ENCODE measurements at regions not wholly inside any gene's neighbourhood (a gene's known extent, or its start where the extent isn't known, plus 50 kb on each side); places are given as distances from the start of the nearest gene placed in this dataset.

DNA sequence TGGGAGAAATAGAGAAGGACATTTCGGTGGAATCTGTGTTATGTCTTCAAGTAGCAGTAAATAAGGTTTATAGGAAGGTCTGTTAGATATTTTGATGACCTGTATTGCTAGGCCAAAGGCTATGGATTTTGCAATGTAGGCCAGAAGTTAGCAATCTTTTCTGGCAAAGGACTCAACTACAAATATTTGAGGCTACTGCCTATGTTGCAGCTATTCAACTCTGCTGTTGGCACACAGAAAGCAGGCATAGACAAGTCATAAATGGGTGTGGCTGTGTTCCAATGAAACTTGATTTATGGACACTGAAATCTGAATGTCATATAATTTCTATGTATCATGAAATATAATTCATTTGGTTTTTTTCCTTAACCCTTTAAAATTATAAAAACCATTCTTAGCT lies 438.7 kb upstream of the C2CD4B start:
- Histone ChIP-seq H3K9ac (ENCODE audit: control insufficient read depth, extremely low read depth, insufficient read depth, low read length) (no peak overlapping the region), H3K4me3 (ENCODE audit: control insufficient read depth in 2 of 3, extremely low read depth in 1 of 3, insufficient read depth in 2 of 3, low read depth in 1 of 3, low read length in 3 of 3) (no peak overlapping the region), H4K20me1 (ENCODE audit: control insufficient read depth, extremely low read depth, insufficient read depth, low read length) (no peaks in the 10 kb centered on the region), H3K79me2 (ENCODE audit: control insufficient read depth, insufficient read depth, low read length) (no peaks in the 10 kb centered on the region), H3K36me3 (ENCODE audit: control insufficient read depth in 2 of 2, extremely low read depth in 1 of 2, insufficient read depth in 2 of 2, low read length in 2 of 2) (no peaks in the 10 kb centered on the region), H3K4me2 (ENCODE audit: control insufficient read depth, extremely low read depth, insufficient read depth, low read depth, low read length) (peak overlapping the region; percentile 68), H3K27ac (ENCODE audit: control insufficient read depth, insufficient read depth, low read length) (peak overlapping the region; percentile 69), H3K9me1 (ENCODE audit: control insufficient read depth, extremely low read depth, insufficient read depth, low read length) (no peaks in the 10 kb centered on the region), H3K27me3 (ENCODE audit: control insufficient read depth, extremely low read depth, insufficient read depth, low read length) (no peaks in the 10 kb centered on the region), H3K4me1 (ENCODE audit: control insufficient read depth, extremely low read depth, insufficient read depth, low read length) (peaks cover 31% of the 10 kb centered on the region), H2AFZ (ENCODE audit: control insufficient read depth, low read length) (peak overlapping the region; percentile 43), H3K9me3 (ENCODE audit: control insufficient read depth, low read depth, low read length) (no peaks in the 10 kb centered on the region)
- dilution Hi-C loops (cut with MboI; ENCODE audit: extremely low pct_ligation_motif_present, low sequenced_read_pairs) = no loop called here
- peak; percentile 84 for FAIRE-seq
- peak; percentile 36 for DNase-seq (ENCODE audit: low read depth, low spot score)
- no peak for TF ChIP-seq EZH2 (IDR thresholded peaks at IDR 0.05; ENCODE audit: low read length)
- TF ChIP-seq, protein P1, sequence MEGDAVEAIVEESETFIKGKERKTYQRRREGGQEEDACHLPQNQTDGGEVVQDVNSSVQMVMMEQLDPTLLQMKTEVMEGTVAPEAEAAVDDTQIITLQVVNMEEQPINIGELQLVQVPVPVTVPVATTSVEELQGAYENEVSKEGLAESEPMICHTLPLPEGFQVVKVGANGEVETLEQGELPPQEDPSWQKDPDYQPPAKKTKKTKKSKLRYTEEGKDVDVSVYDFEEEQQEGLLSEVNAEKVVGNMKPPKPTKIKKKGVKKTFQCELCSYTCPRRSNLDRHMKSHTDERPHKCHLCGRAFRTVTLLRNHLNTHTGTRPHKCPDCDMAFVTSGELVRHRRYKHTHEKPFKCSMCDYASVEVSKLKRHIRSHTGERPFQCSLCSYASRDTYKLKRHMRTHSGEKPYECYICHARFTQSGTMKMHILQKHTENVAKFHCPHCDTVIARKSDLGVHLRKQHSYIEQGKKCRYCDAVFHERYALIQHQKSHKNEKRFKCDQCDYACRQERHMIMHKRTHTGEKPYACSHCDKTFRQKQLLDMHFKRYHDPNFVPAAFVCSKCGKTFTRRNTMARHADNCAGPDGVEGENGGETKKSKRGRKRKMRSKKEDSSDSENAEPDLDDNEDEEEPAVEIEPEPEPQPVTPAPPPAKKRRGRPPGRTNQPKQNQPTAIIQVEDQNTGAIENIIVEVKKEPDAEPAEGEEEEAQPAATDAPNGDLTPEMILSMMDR (optimal IDR thresholded peaks at IDR 0.05 in 1 of 3, IDR thresholded peaks at IDR 0.05 in 1 of 3, conservative IDR thresholded peaks at IDR 0.05 in 1 of 3; ENCODE audit: extremely low read depth in 1 of 3, insufficient read depth in 2 of 3, low read length in 3 of 3) = no peak

DNA sequence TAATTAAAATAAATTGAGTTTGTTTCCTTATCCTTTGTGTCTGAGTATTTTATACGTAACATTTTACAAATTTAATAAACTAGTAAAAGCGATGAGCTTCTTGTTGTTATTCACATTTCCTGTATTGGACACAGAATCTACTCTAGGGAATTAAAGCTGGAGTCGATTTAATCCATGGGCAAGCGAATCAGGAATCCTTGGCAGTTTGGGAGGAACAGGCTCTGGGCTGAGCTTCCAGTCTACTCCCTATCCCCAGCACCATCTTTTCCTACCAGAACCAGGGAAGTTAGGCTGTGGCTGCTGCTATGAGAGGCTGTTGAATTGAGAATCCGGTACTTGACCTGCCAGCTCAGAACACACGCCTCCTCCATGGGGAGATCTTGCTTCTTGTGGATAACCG lies 437.3 kb upstream of the TPM1 start:
- no peak overlapping the region for H3K4me2 ChIP-seq (ENCODE audit: control insufficient read depth, extremely low read depth, insufficient read depth, low read depth, low read length)

More for the DNA sequence above, 437.3 kb upstream of the TPM1 start:
- dilution Hi-C loops (cut with MboI; ENCODE audit: extremely low pct_ligation_motif_present, low sequenced_read_pairs) = no loop called here
- H3K9ac ChIP-seq (ENCODE audit: control insufficient read depth, extremely low read depth, insufficient read depth, low read length) = no peak overlapping the region
- FAIRE-seq (no peak), DNase-seq (ENCODE audit: low read depth, low spot score) (no peak)
- H3K4me1 ChIP-seq (ENCODE audit: control insufficient read depth, extremely low read depth, insufficient read depth, low read length) = peaks cover 31% of the 10 kb centered on the region
- TF ChIP-seq, protein P1 (optimal IDR thresholded peaks at IDR 0.05 in 1 of 3, IDR thresholded peaks at IDR 0.05 in 1 of 3, conservative IDR thresholded peaks at IDR 0.05 in 1 of 3; ENCODE audit: extremely low read depth in 1 of 3, insufficient read depth in 2 of 3, low read length in 3 of 3) = no peak
- TF ChIP-seq EZH2 (IDR thresholded peaks at IDR 0.05; ENCODE audit: low read length) = no peak
- no peaks in the 10 kb centered on the region for H4K20me1 ChIP-seq (ENCODE audit: control insufficient read depth, extremely low read depth, insufficient read depth, low read length)
- no peaks in the 10 kb centered on the region for H3K36me3 ChIP-seq (ENCODE audit: control insufficient read depth in 2 of 2, extremely low read depth in 1 of 2, insufficient read depth in 2 of 2, low read length in 2 of 2)
- no peak overlapping the region for H3K27ac ChIP-seq (ENCODE audit: control insufficient read depth, insufficient read depth, low read length)
- H3K4me3 ChIP-seq (ENCODE audit: control insufficient read depth in 2 of 3, extremely low read depth in 1 of 3, insufficient read depth in 2 of 3, low read depth in 1 of 3, low read length in 3 of 3) = no peak overlapping the region
- H3K79me2 ChIP-seq (ENCODE audit: control insufficient read depth, insufficient read depth, low read length) = no peaks in the 10 kb centered on the region
- H3K9me1 ChIP-seq (ENCODE audit: control insufficient read depth, extremely low read depth, insufficient read depth, low read length) = no peaks in the 10 kb centered on the region
- no peaks in the 10 kb centered on the region for H3K27me3 ChIP-seq (ENCODE audit: control insufficient read depth, extremely low read depth, insufficient read depth, low read length)
- no peaks in the 10 kb centered on the region for H3K9me3 ChIP-seq (ENCODE audit: control insufficient read depth, low read depth, low read length)
- no peak overlapping the region for H2AFZ ChIP-seq (ENCODE audit: control insufficient read depth, low read length)

Data from keratinocyte (primary cell).